ENCODE measurements at regions not wholly inside any gene's neighbourhood (a gene's known extent, or its start where the extent isn't known, plus 50 kb on each side); places are given as distances from the start of the nearest gene placed in this dataset.

DNA sequence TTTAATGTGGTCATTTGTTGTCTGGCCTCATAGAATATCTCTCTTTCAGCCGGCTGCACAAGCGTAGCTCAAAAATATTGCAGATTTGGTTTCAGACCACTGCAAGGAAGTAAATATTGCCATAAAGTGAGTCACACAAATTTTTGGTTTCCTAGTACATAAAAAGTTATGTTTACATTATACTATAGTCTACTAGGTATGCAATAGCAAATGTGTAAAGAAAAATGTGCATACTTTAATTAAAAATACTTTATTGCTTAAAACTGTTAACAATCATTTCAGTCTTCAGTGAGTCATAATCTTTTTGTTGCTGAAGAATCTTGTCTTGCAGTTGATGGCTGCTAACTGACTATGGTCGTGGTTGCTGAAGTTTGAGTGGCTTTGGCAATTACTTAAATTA, 425.1 kb upstream of the ROBO1 start:
- H3K4me3 ChIP-seq (ENCODE audit: low read length), result no peak overlapping the region
- WGBS, result 53% methylated on average over 3 of the region's 3 CpGs
- DNase-seq (no peak), ATAC-seq (no peak)
- no peaks in the 10 kb centered on the region for H3K27me3 ChIP-seq (ENCODE audit: control insufficient read depth, insufficient read depth)
- intact Hi-C loops (cut with DNase I), result no loop called here
- H3K4me1 ChIP-seq (ENCODE audit: control insufficient read depth, insufficient read depth, low read length), result no peaks in the 10 kb centered on the region
- H3K9me3 ChIP-seq (ENCODE audit: control insufficient read depth, low read length), result no peaks in the 10 kb centered on the region
- H3K27ac ChIP-seq (ENCODE audit: low read length), result no peak overlapping the region

DNA sequence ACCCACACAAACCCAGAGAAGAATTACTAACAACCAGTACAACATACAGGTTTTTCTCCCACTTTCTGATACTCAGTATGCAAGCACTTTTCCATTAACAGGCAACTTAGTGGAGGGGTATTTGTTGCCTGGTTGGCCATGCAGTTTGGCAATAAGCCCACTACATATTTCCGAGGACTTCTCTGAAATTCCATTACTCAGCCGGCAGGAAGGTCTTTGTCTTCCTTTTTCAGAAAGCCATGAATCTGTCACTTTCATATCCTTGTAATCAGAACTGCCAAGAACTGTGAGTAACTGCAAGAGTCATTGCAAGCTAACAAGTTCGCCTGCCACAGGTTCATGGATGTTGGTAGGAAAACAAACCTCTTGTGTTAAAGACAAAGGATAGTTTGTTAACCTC, 422.3 kb upstream of the ROBO1 start:
- 11% methylated on average over 3 of the region's 3 CpGs for WGBS

GRCh38 chr3:80187981-80188380, 420.2 kb upstream of the ROBO1 start:
- no peaks in the 10 kb centered on the region for H3K27me3 ChIP-seq (ENCODE audit: control insufficient read depth, insufficient read depth)
- no peak overlapping the region for H3K4me3 ChIP-seq (ENCODE audit: low read length)
- H3K4me1 ChIP-seq (ENCODE audit: control insufficient read depth, insufficient read depth, low read length), result no peaks in the 10 kb centered on the region
- no peak for DNase-seq
- no peaks in the 10 kb centered on the region for H3K9me3 ChIP-seq (ENCODE audit: control insufficient read depth, low read length)
- no peak for ATAC-seq
- H3K27ac ChIP-seq (ENCODE audit: low read length), result no peak overlapping the region
- WGBS, result 79% methylated on average over 2 of the region's 2 CpGs
- intact Hi-C loops (cut with DNase I), result no loop called here

More for the DNA sequence above, 422.3 kb upstream of the ROBO1 start:
- Histone ChIP-seq H3K4me3 (ENCODE audit: low read length) (no peak overlapping the region), H3K27ac (ENCODE audit: low read length) (no peak overlapping the region), H3K27me3 (ENCODE audit: control insufficient read depth, insufficient read depth) (no peaks in the 10 kb centered on the region), H3K9me3 (ENCODE audit: control insufficient read depth, low read length) (no peaks in the 10 kb centered on the region), H3K4me1 (ENCODE audit: control insufficient read depth, insufficient read depth, low read length) (no peaks in the 10 kb centered on the region)
- ATAC-seq (no peak), DNase-seq (no peak)
- intact Hi-C loops (cut with DNase I), result no loop called here

DNA sequence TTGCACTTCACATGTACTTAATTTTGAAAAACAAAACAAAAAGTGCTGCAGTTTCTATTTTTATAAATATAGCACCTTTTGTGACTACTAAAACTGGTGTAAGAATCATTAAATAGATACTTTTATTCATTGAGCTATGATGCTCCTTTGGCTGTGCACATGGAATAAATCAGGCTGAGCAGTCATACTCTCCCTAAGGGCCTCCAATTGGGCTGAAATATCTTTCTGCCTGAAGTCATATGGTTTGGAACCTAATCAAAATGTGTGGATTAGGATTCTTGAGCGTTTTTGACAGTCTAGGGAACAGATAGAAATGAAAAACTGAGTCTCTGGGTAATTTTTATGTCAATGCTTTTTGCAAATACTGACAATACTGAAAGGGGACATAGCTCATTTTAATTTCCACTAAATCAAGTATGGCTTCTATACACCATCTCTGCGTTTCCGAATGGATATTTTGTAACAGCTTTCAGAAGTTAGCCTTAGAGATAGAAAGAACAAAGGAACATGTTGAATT, 392.2 kb upstream of the ROBO1 start:
- 54% methylated on average over 3 of the region's 3 CpGs for WGBS
- no peak for DNase-seq
- no peak overlapping the region for H3K27ac ChIP-seq (ENCODE audit: low read length)
- intact Hi-C loops (cut with DNase I), result no loop called here
- H3K27me3 ChIP-seq (ENCODE audit: control insufficient read depth, insufficient read depth), result no peaks in the 10 kb centered on the region
- no peaks in the 10 kb centered on the region for H3K9me3 ChIP-seq (ENCODE audit: control insufficient read depth, low read length)
- no peak overlapping the region for H3K4me3 ChIP-seq (ENCODE audit: low read length)
- ATAC-seq, result no peak
- no peaks in the 10 kb centered on the region for H3K4me1 ChIP-seq (ENCODE audit: control insufficient read depth, insufficient read depth, low read length)

DNA sequence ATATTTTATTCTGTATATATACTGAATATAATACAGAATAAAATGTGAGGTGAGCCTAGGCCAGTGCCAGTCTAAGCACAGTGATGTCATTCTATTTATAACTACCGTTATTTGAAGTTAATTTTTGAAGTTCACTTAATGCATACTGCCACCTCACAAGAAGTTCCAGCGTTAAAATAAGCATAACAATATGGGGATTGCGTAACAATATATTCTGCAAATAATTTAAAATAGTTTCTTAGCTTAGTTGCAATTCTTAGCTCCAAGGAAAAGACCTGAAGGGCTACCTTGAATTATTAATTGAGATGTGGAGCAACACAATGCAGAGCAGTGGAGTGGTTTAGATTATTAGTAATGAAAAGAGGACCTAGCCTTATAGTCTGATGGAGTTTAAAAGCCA, 390.5 kb upstream of the ROBO1 start:
- Histone ChIP-seq H3K9me3 (ENCODE audit: control insufficient read depth, low read length) (no peaks in the 10 kb centered on the region), H3K27ac (ENCODE audit: low read length) (no peak overlapping the region), H3K27me3 (ENCODE audit: control insufficient read depth, insufficient read depth) (no peaks in the 10 kb centered on the region), H3K4me3 (ENCODE audit: low read length) (no peak overlapping the region), H3K4me1 (ENCODE audit: control insufficient read depth, insufficient read depth, low read length) (no peaks in the 10 kb centered on the region)
- intact Hi-C loops (cut with DNase I), result no loop called here
- ATAC-seq (no peak), DNase-seq (no peak)
- WGBS, result 73% methylated on average over 3 of the region's 3 CpGs

DNA sequence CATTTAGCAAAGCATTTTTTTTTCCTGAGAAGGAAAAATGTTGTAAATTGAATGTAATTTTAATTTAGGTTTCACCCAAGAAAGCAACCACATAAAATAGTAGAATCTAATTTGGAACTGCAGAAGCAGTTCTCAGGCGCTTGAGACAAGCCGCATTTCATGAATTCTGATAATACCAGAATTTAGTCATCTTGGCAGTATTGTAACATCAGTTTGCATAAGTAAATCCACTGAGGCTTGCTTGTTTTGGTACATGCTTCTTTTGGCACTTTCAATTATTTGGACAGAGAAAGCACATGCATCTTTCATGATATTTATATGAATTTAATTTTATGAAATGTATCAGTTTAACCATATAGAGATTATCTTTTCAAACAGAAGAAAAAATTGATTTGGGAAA, 389.7 kb upstream of the ROBO1 start:
- no peak for DNase-seq
- Histone ChIP-seq H3K4me1 (ENCODE audit: control insufficient read depth, insufficient read depth, low read length) (no peaks in the 10 kb centered on the region), H3K27me3 (ENCODE audit: control insufficient read depth, insufficient read depth) (no peaks in the 10 kb centered on the region), H3K9me3 (ENCODE audit: control insufficient read depth, low read length) (no peaks in the 10 kb centered on the region), H3K4me3 (ENCODE audit: low read length) (no peak overlapping the region), H3K27ac (ENCODE audit: low read length) (no peak overlapping the region)
- 56% methylated on average over 2 of the region's 2 CpGs for WGBS
- intact Hi-C loops (cut with DNase I), result no loop called here
- no peak for ATAC-seq

DNA sequence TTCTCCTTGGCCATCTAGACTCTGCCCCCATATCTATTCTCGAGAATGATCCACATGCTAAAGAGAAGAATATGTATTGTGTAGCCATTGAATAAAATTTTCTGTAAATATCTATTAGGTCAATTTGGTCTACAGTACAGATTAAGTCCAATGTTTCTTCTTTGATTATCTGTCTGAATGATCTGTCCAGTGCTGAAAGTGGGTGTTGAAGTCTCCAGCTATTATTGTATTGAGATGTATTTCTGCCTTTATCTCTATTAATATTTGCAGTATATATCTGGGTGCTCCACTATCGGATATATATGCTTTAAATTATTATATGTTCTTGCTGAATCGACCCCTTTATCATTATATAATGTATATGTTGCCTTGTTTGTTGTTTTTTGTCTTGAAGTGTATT, 384.9 kb upstream of the ROBO1 start:
- ATAC-seq (no peak), DNase-seq (no peak)
- intact Hi-C loops (cut with DNase I), result no loop called here
- no peaks in the 10 kb centered on the region for H3K27me3 ChIP-seq (ENCODE audit: control insufficient read depth, insufficient read depth)
- WGBS, result 71% methylated on average over 3 of the region's 3 CpGs
- no peak overlapping the region for H3K27ac ChIP-seq (ENCODE audit: low read length)
- H3K4me3 ChIP-seq (ENCODE audit: low read length), result no peak overlapping the region
- no peaks in the 10 kb centered on the region for H3K4me1 ChIP-seq (ENCODE audit: control insufficient read depth, insufficient read depth, low read length)
- no peaks in the 10 kb centered on the region for H3K9me3 ChIP-seq (ENCODE audit: control insufficient read depth, low read length)

DNA sequence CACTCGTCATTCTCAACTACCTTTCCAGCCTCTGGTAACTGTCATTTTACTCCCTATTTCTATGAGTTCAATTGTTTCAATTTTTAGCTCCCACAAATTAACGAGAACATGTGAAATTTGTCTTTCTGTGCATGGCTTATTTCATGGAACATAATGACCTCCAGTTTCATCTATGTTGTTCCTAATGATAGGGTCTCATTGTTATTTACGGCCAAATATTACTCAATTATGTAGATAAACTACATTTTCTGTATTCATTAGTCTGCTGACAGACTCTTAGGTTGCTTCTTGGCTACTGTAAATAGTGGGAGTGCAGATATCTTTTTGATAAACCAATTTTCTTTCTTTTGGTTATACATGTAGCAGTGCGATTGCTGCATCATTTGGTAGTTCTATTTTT, 374.9 kb upstream of the ROBO1 start:
- 65% methylated on average over 4 of the region's 4 CpGs for WGBS
- Histone ChIP-seq H3K27me3 (ENCODE audit: control insufficient read depth, insufficient read depth) (no peaks in the 10 kb centered on the region), H3K4me3 (ENCODE audit: low read length) (no peak overlapping the region), H3K27ac (ENCODE audit: low read length) (no peak overlapping the region), H3K9me3 (ENCODE audit: control insufficient read depth, low read length) (no peaks in the 10 kb centered on the region), H3K4me1 (ENCODE audit: control insufficient read depth, insufficient read depth, low read length) (no peaks in the 10 kb centered on the region)
- DNase-seq (no peak), ATAC-seq (no peak)
- intact Hi-C loops (cut with DNase I), result no loop called here

GRCh38 chr3:80141557-80141956, 373.8 kb upstream of the ROBO1 start:
- Histone ChIP-seq H3K9me3 (ENCODE audit: control insufficient read depth, low read length) (no peaks in the 10 kb centered on the region), H3K27ac (ENCODE audit: low read length) (no peak overlapping the region), H3K4me1 (ENCODE audit: control insufficient read depth, insufficient read depth, low read length) (no peaks in the 10 kb centered on the region), H3K4me3 (ENCODE audit: low read length) (no peak overlapping the region), H3K27me3 (ENCODE audit: control insufficient read depth, insufficient read depth) (no peaks in the 10 kb centered on the region)
- WGBS, result 69% methylated on average over 2 of the region's 2 CpGs
- intact Hi-C loops (cut with DNase I), result no loop called here
- DNase-seq (no peak), ATAC-seq (no peak)

GRCh38 chr3:80116281-80116680, 348.5 kb upstream of the ROBO1 start:
- ATAC-seq (no peak), DNase-seq (no peak)
- intact Hi-C loops (cut with DNase I), result no loop called here
- WGBS, result 71% methylated on average over 3 of the region's 3 CpGs
- Histone ChIP-seq H3K27ac (ENCODE audit: low read length) (no peak overlapping the region), H3K9me3 (ENCODE audit: control insufficient read depth, low read length) (no peaks in the 10 kb centered on the region), H3K4me3 (ENCODE audit: low read length) (no peak overlapping the region), H3K27me3 (ENCODE audit: control insufficient read depth, insufficient read depth) (no peaks in the 10 kb centered on the region), H3K4me1 (ENCODE audit: control insufficient read depth, insufficient read depth, low read length) (no peaks in the 10 kb centered on the region)

GRCh38 chr3:80114694-80115093, 346.9 kb upstream of the ROBO1 start:
- Histone ChIP-seq H3K4me1 (ENCODE audit: control insufficient read depth, insufficient read depth, low read length) (no peaks in the 10 kb centered on the region), H3K27me3 (ENCODE audit: control insufficient read depth, insufficient read depth) (no peaks in the 10 kb centered on the region), H3K4me3 (ENCODE audit: low read length) (no peak overlapping the region), H3K27ac (ENCODE audit: low read length) (no peak overlapping the region), H3K9me3 (ENCODE audit: control insufficient read depth, low read length) (no peaks in the 10 kb centered on the region)
- 81% methylated on average over 1 of the region's 1 CpG for WGBS
- intact Hi-C loops (cut with DNase I), result no loop called here
- ATAC-seq (no peak), DNase-seq (no peak)

DNA sequence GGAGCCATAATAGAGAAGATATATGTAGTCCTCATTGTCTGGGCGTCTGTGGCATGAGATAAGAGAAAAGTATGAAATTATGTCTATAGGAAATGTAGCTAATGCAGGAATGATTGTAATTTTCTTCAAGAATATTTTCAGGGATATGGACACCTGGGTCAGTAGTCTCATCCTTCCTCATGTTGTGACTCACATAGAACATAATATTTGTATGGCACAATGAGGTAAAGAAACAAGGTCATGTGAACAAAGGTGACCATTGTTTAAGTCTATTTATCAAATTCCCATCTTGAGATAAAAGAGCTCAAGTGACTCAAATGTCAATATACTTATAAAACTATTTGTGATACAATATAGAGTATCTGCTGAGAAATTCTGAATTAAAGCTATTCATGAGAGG, 345.5 kb upstream of the ROBO1 start:
- DNase-seq (no peak), ATAC-seq (no peak)
- WGBS, result 61% methylated on average over 1 of the region's 1 CpG
- no peaks in the 10 kb centered on the region for H3K9me3 ChIP-seq (ENCODE audit: control insufficient read depth, low read length)
- H3K4me1 ChIP-seq (ENCODE audit: control insufficient read depth, insufficient read depth, low read length), result no peaks in the 10 kb centered on the region
- no peaks in the 10 kb centered on the region for H3K27me3 ChIP-seq (ENCODE audit: control insufficient read depth, insufficient read depth)
- H3K4me3 ChIP-seq (ENCODE audit: low read length), result no peak overlapping the region
- no peak overlapping the region for H3K27ac ChIP-seq (ENCODE audit: low read length)
- intact Hi-C loops (cut with DNase I), result no loop called here

Data from right cardiac atrium (tissue), 5 donors.